IPS-15b (cell line): ENCODE measurements at regions not wholly inside any gene's neighbourhood (a gene's known extent, or its start where the extent isn't known, plus 50 kb on each side); places are given as distances from the start of the nearest gene placed in this dataset.

Experiments used
- H3K27me3 ChIP-seq: one replicate; pipeline ENCODE4 v1.6.1; 2013; ENCODE audit warnings: low read length; ENCODE audit not compliant: control insufficient read depth, insufficient read depth
- H3K36me3 ChIP-seq: one replicate; pipeline ENCODE4 v1.6.1; 2013; ENCODE audit warnings: low read length; ENCODE audit not compliant: control insufficient read depth, insufficient read depth
- H3K4me1 ChIP-seq: one replicate; pipeline ENCODE4 v1.6.1; 2013; ENCODE audit warnings: mild to moderate bottlenecking, low read length; ENCODE audit not compliant: control insufficient read depth, insufficient read depth
- H3K4me3 ChIP-seq: one replicate; pipeline ENCODE4 v1.5.1; 2013; ENCODE audit warnings: low read depth, low read length
- H3K9ac ChIP-seq: one replicate; pipeline ENCODE4 v1.6.1; 2013; ENCODE audit warnings: low read depth, mild to moderate bottlenecking, low read length
- H3K9me3 ChIP-seq: one replicate; pipeline ENCODE4 v1.6.1; 2013; ENCODE audit warnings: mild to moderate bottlenecking, low read length; ENCODE audit not compliant: control insufficient read depth, insufficient read depth

DNA sequence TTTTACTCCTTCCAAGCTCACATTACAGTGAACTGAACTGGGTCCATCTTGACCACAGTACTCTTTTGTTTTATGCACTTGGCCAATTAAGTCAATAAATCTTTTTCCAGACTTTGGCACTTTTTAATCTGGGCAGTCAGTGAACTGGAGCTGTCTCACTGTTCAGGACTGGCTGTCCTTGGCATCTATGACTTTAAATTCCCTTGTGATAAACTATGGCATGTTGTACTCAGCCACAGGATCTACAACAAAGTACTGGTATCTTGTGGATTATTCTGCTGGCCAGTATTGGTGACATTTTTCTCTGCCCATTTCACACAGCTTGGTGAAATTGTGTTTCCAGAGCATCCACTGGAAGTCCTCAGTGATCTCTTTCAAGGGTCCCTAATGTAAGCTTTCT is 1144.8 kb upstream of the SEMA6A start:
- Histone ChIP-seq H3K27me3 (no peaks in the 10 kb centered on the region), H3K9ac (no peak overlapping the region), H3K9me3 (no peaks in the 10 kb centered on the region)

DNA sequence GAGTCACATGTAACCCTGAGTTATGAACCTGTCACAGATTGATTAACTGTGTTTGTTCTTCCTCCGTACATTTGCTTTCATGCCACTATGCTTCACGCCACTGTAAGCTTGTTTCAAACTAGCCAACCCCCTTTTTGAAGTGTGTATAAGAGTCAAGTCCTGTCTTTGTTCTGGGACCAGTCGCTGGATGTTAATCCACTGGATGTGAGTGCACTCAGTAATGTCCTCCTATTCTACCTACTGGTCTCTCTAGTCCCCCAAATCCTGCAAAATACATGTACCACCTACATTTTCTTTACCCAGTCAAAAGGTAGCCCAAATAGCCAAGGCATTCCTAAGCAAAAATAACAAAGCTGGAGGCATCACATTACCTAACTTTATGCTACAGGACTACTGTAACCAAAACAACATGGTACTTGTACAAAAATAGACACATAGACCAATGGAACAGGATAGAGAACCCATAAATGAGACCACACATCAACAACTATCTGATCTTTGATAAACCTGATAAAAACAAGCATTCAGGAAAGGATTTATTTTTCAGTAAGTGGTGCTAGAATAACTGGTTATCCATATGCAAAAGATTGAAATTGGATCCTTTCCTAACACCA is 1139.1 kb upstream of the SEMA6A start:
- Histone ChIP-seq H3K36me3 (no peaks in the 10 kb centered on the region), H3K4me3 (no peak overlapping the region), H3K9ac (no peak overlapping the region), H3K9me3 (peaks cover 6% of the 10 kb centered on the region), H3K27me3 (no peaks in the 10 kb centered on the region), H3K4me1 (no peaks in the 10 kb centered on the region)

More for the DNA sequence above, 1144.8 kb upstream of the SEMA6A start:
- H3K36me3 ChIP-seq: no peaks in the 10 kb centered on the region
- no peaks in the 10 kb centered on the region for H3K4me1 ChIP-seq
- no peak overlapping the region for H3K4me3 ChIP-seq

DNA sequence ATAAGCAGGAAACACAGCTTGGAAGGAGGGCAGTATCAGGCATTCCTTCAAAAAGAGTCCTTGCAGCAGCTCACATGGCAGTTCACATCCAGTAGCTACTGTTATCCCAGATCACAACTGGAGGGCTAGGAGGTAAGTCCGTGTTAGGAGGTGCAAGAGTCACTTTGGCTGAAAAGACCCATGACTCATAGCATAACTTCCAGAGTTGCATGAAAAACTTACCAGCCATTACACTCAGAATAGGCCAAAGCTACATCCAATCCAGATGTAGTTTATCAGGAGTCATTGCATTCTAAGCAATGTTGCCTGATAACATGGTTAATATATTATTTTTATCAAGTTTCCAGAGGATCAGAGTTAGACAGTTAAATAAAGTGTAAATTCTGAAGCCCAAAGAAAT is 1126.4 kb upstream of the SEMA6A start:
- Histone ChIP-seq H3K9me3 (no peaks in the 10 kb centered on the region), H3K4me3 (no peak overlapping the region), H3K27me3 (no peaks in the 10 kb centered on the region), H3K36me3 (no peaks in the 10 kb centered on the region), H3K4me1 (no peaks in the 10 kb centered on the region), H3K9ac (no peak overlapping the region)

- Histone ChIP-seq H3K36me3 (no peaks in the 10 kb centered on the region), H3K4me1 (no peaks in the 10 kb centered on the region)
These were observed 1118.0 kb upstream of the SEMA6A start for GRCh38 chr5:117692606-117693005.

DNA sequence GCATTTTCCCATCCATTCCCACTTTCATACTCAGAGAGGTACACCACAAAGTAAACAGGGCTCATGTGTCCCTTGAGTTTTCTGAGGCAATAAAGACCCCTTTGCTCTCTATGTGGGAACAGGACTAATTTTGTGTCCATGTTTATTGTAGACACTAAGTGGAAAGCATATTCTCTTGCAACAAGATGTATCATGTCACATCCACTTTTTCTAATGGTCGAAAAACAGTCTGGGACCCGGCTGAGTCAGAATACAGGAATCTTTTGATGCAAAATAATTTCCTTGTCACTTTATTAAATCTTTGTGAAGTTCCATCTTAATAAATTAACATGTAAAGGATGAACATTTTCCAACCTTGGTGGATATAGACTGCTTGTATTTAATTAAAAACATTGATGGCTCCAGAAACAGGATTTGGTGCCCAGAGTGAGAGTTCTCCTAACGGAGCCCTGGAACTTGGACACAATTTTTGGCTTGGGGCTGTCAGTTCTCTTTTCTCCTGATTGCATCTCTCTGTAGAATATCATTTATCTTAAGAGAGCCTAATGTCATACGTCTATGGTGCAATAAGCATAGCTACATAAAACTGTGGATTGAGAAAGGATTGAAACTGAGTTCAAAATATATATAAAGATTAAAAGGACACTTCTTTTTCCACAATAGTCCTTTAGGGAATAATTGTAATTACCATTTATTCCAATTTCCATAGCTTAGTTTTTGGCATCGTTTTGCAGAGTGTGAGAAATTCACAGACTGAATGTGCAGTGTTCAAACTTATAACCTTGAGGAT is 1116.7 kb upstream of the SEMA6A start:
- no peaks in the 10 kb centered on the region for H3K27me3 ChIP-seq
- no peaks in the 10 kb centered on the region for H3K9me3 ChIP-seq
- no peak overlapping the region for H3K9ac ChIP-seq
- no peak overlapping the region for H3K4me3 ChIP-seq
- no peaks in the 10 kb centered on the region for H3K36me3 ChIP-seq
- no peaks in the 10 kb centered on the region for H3K4me1 ChIP-seq

More at GRCh38 chr5:117692606-117693005, 1118.0 kb upstream of the SEMA6A start:
- no peaks in the 10 kb centered on the region for H3K9me3 ChIP-seq
- H3K4me3 ChIP-seq: no peak overlapping the region
- H3K27me3 ChIP-seq: no peaks in the 10 kb centered on the region
- no peak overlapping the region for H3K9ac ChIP-seq

DNA sequence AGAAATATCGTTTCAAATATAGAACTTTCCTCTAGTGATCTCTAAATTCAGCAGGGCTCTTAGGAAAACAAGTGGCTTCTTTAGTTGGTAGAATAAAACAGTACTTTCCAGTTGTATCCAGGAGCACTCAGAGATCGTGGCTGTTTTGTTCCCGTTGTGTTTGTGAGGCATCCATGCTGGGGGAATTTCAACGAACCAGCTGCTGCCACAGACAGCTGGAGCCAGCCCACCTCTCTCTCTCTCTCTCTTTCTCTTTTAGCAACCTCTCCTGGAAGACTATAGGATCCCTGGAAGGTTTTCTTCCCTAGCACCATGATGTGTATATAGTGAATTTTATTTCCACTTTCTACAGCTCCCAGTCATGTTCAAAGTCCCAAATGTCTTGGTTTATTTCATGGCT is 1116.0 kb upstream of the SEMA6A start:
- H3K4me3 ChIP-seq: no peak overlapping the region
- H3K36me3 ChIP-seq: no peaks in the 10 kb centered on the region
- H3K4me1 ChIP-seq: no peaks in the 10 kb centered on the region
- no peaks in the 10 kb centered on the region for H3K27me3 ChIP-seq
- H3K9ac ChIP-seq: no peak overlapping the region
- H3K9me3 ChIP-seq: no peaks in the 10 kb centered on the region

DNA sequence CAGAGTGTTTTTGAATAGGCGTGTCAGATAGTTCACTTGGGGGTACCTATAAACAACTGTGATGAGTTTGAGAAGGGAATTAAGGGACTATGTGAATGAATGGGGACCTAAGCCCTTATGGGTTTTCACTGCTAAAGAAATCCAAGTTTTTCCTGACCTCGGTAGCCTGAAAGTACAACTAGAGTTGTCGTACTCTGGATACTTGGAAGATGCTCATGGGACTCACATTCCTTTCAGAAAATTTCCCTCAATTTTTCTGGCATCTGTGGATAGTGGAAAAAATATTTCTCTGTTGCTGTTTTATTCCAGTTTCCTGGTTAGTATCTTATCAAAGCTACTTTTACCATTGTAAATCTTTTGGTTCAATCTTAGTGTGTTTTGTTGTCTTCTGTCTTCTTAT is 1112.3 kb upstream of the SEMA6A start:
- no peak overlapping the region for H3K9ac ChIP-seq
- H3K4me1 ChIP-seq: no peaks in the 10 kb centered on the region
- H3K4me3 ChIP-seq: no peak overlapping the region
- H3K27me3 ChIP-seq: no peaks in the 10 kb centered on the region
- no peaks in the 10 kb centered on the region for H3K36me3 ChIP-seq
- no peaks in the 10 kb centered on the region for H3K9me3 ChIP-seq

DNA sequence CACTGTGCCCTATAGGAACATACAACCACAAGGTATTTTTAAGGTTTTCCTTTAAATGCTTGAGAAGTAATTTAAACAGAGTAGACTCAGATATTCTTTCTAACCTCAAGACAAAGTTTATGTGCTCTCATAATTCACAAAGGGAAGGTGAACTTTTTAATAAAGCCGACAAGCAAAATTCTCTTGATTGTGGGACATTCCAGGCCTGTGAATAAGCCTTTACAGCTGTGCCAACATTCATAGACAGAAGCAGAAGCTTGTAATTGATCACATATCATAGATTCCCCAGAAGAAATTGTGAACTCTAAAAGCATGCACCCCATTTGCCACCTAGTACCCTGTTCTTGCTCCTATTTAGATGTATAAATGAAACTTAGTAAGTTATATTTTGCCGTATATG is 1107.8 kb upstream of the SEMA6A start:
- Histone ChIP-seq H3K27me3 (no peaks in the 10 kb centered on the region), H3K4me1 (no peaks in the 10 kb centered on the region)

DNA sequence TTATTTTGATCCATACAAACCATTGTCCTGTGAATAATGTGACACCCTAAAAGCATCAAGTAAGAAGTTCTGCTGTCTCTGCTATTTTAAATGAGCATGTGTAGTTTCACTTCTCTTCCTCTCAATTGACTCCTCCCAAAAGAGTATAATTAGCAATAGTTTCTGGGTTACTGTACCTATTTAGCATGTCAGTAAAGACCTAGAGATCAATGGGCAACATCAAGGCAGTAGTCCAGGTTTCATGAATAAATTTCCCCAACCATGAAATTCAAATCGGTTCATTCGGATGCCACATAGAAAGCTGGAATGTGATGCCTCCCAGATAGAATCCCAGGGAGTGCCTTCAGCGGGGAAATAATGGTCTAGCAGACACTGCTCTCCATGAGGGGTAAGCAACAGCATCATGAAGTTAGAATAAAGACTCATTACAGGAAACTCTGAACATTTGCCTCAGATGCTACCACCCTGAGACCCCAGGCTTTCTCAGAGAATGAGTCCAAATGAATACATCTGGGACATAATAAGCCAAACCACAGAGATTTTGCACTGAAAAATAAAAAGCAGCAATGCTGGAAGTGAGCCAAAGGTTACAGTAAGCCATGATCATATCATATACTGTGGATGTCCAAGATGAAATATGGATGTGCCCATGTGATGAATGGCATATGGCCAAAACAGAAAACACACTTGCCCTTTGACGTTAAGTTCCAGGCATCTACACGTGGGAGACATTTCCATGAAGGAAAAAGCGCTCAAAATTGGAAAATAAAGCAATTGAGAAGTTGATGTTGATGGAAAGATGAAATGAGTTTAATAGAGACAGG is 1107.0 kb upstream of the SEMA6A start:
- H3K27me3 ChIP-seq: no peaks in the 10 kb centered on the region
- H3K36me3 ChIP-seq: no peaks in the 10 kb centered on the region
- H3K4me1 ChIP-seq: no peaks in the 10 kb centered on the region
- no peak overlapping the region for H3K9ac ChIP-seq
- H3K4me3 ChIP-seq: no peak overlapping the region
- H3K9me3 ChIP-seq: no peaks in the 10 kb centered on the region

More for the DNA sequence above, 1107.8 kb upstream of the SEMA6A start:
- H3K4me3 ChIP-seq: no peak overlapping the region
- H3K9ac ChIP-seq: no peak overlapping the region
- H3K36me3 ChIP-seq: no peaks in the 10 kb centered on the region
- H3K9me3 ChIP-seq: no peaks in the 10 kb centered on the region

GRCh38 chr5:117680426-117680825 is 1105.8 kb upstream of the SEMA6A start:
- no peaks in the 10 kb centered on the region for H3K4me1 ChIP-seq
- H3K27me3 ChIP-seq: no peaks in the 10 kb centered on the region
- no peaks in the 10 kb centered on the region for H3K36me3 ChIP-seq
- no peak overlapping the region for H3K9ac ChIP-seq
- H3K9me3 ChIP-seq: no peaks in the 10 kb centered on the region
- no peak overlapping the region for H3K4me3 ChIP-seq

- no peaks in the 10 kb centered on the region for H3K9me3 ChIP-seq
- H3K9ac ChIP-seq: no peak overlapping the region
- H3K4me3 ChIP-seq: no peak overlapping the region
- no peaks in the 10 kb centered on the region for H3K27me3 ChIP-seq
- no peaks in the 10 kb centered on the region for H3K36me3 ChIP-seq
- no peaks in the 10 kb centered on the region for H3K4me1 ChIP-seq
These were observed 1104.4 kb upstream of the SEMA6A start for GRCh38 chr5:117679046-117679445.
